Mononuclear cell (primary cell): ENCODE measurements at regions not wholly inside any gene's neighbourhood (a gene's known extent, or its start where the extent isn't known, plus 50 kb on each side); places are given as distances from the start of the nearest gene placed in this dataset.

ENCODE experiments used
- H3K27me3 ChIP-seq: 2 replicates; pipeline ENCODE4 v1.6.0; 2011; ENCODE audit warnings: low read length, control low read depth; ENCODE audit not compliant: insufficient read depth
- H3K4me1 ChIP-seq: 2 replicates; pipeline ENCODE4 v1.5.1; 2011; ENCODE audit warnings: mild to moderate bottlenecking, low read length, control low read depth; ENCODE audit not compliant: insufficient read depth
- H3K4me3 ChIP-seq: 2 replicates; pipeline ENCODE4 v1.5.1; 2011; ENCODE audit warnings: mild to moderate bottlenecking, low read length, moderate library complexity
- H3K9me3 ChIP-seq: 2 replicates; pipeline ENCODE4 v1.5.1; 2011; ENCODE audit warnings: low read depth, mild to moderate bottlenecking, control low read depth, low read length

- Histone ChIP-seq H3K4me3 (no peak overlapping the region), H3K4me1 (peaks cover 22% of the 10 kb centered on the region), H3K9me3 (no peaks in the 10 kb centered on the region), H3K27me3 (peaks cover 19% of the 10 kb centered on the region)
These were observed 183.0 kb downstream of the ETS2 start for GRCh38 chr21:38988509-38989378.

- Histone ChIP-seq H3K9me3 (no peaks in the 10 kb centered on the region), H3K4me1 (peaks cover 21% of the 10 kb centered on the region), H3K27me3 (peaks cover 23% of the 10 kb centered on the region), H3K4me3 (no peak overlapping the region)
These were observed 182.1 kb downstream of the ETS2 start for GRCh38 chr21:38987633-38988508.

- no peaks in the 10 kb centered on the region for H3K9me3 ChIP-seq
- peaks cover 23% of the 10 kb centered on the region for H3K27me3 ChIP-seq
- H3K4me1 ChIP-seq = peaks cover 14% of the 10 kb centered on the region
- H3K4me3 ChIP-seq = no peak overlapping the region
These were observed 181.3 kb downstream of the ETS2 start for GRCh38 chr21:38986806-38987632.

- Histone ChIP-seq H3K4me1 (peaks cover 14% of the 10 kb centered on the region), H3K9me3 (no peaks in the 10 kb centered on the region), H3K4me3 (no peak overlapping the region), H3K27me3 (peaks cover 23% of the 10 kb centered on the region)
These were observed 180.7 kb downstream of the ETS2 start for GRCh38 chr21:38986406-38986805.

GRCh38 chr21:38985568-38986378 lies 180.0 kb downstream of the ETS2 start:
- Histone ChIP-seq H3K9me3 (no peaks in the 10 kb centered on the region), H3K27me3 (peaks cover 23% of the 10 kb centered on the region), H3K4me3 (no peak overlapping the region), H3K4me1 (peaks cover 14% of the 10 kb centered on the region)

GRCh38 chr21:38984982-38985567 lies 179.3 kb downstream of the ETS2 start:
- peaks cover 23% of the 10 kb centered on the region for H3K27me3 ChIP-seq
- H3K9me3 ChIP-seq = no peaks in the 10 kb centered on the region
- H3K4me3 ChIP-seq = no peak overlapping the region
- peaks cover 16% of the 10 kb centered on the region for H3K4me1 ChIP-seq

- Histone ChIP-seq H3K27me3 (peaks cover 23% of the 10 kb centered on the region), H3K9me3 (no peaks in the 10 kb centered on the region), H3K4me3 (no peak overlapping the region), H3K4me1 (peaks cover 21% of the 10 kb centered on the region)
These were observed 178.8 kb downstream of the ETS2 start for GRCh38 chr21:38984568-38984967.

- H3K27me3 ChIP-seq = peaks cover 23% of the 10 kb centered on the region
- H3K9me3 ChIP-seq = no peaks in the 10 kb centered on the region
- peaks cover 26% of the 10 kb centered on the region for H3K4me1 ChIP-seq
- no peak overlapping the region for H3K4me3 ChIP-seq
These were observed 177.8 kb downstream of the ETS2 start for GRCh38 chr21:38983560-38983959.

GRCh38 chr21:38982804-38983203 lies 177.1 kb downstream of the ETS2 start:
- H3K27me3 ChIP-seq = peaks cover 23% of the 10 kb centered on the region
- no peaks in the 10 kb centered on the region for H3K9me3 ChIP-seq
- H3K4me3 ChIP-seq = no peak overlapping the region
- H3K4me1 ChIP-seq = peaks cover 26% of the 10 kb centered on the region

GRCh38 chr21:38982096-38982495 lies 176.4 kb downstream of the ETS2 start:
- Histone ChIP-seq H3K4me3 (no peak overlapping the region), H3K27me3 (peaks cover 23% of the 10 kb centered on the region), H3K4me1 (peaks cover 26% of the 10 kb centered on the region), H3K9me3 (no peaks in the 10 kb centered on the region)

GRCh38 chr21:38980416-38981313 lies 174.9 kb downstream of the ETS2 start:
- H3K4me3 ChIP-seq = no peak overlapping the region
- H3K27me3 ChIP-seq = peaks cover 16% of the 10 kb centered on the region
- peaks cover 24% of the 10 kb centered on the region for H3K4me1 ChIP-seq
- H3K9me3 ChIP-seq = no peaks in the 10 kb centered on the region

GRCh38 chr21:38979271-38980121 lies 173.8 kb downstream of the ETS2 start:
- no peak overlapping the region for H3K4me3 ChIP-seq
- H3K27me3 ChIP-seq = peaks cover 10% of the 10 kb centered on the region
- H3K9me3 ChIP-seq = no peaks in the 10 kb centered on the region
- H3K4me1 ChIP-seq = peaks cover 13% of the 10 kb centered on the region
